ENCODE measurements at regions not wholly inside any gene's neighbourhood (a gene's known extent, or its start where the extent isn't known, plus 50 kb on each side); places are given as distances from the start of the nearest gene placed in this dataset.

GRCh38 chr1:101317590-101317989 lies 80.8 kb downstream of the S1PR1 start:
- no peak for DNase-seq (ENCODE audit: low spot score)

GRCh38 chr1:101323535-101323934 lies 86.7 kb downstream of the S1PR1 start:
- DNase-seq (ENCODE audit: low spot score), result no peak

GRCh38 chr1:101325144-101325543 lies 88.3 kb downstream of the S1PR1 start:
- DNase-seq (ENCODE audit: low spot score), result no peak

- DNase-seq (ENCODE audit: low spot score), result no peak
Measured at GRCh38 chr1:101330427-101331130, 93.8 kb downstream of the S1PR1 start.

GRCh38 chr1:101331794-101332193 lies 95.0 kb downstream of the S1PR1 start:
- no peak for DNase-seq (ENCODE audit: low spot score)

- DNase-seq (ENCODE audit: low spot score), result no peak
Measured at GRCh38 chr1:101332633-101333032, 95.8 kb downstream of the S1PR1 start.

- DNase-seq (ENCODE audit: low spot score), result no peak
Measured at GRCh38 chr1:101333186-101333585, 96.4 kb downstream of the S1PR1 start.

GRCh38 chr1:101337968-101338367 lies 101.1 kb downstream of the S1PR1 start:
- no peak for DNase-seq (ENCODE audit: low spot score)

- no peak for DNase-seq (ENCODE audit: low spot score)
Measured at GRCh38 chr1:101338714-101339430, 102.1 kb downstream of the S1PR1 start.

GRCh38 chr1:101344745-101345144 lies 107.9 kb downstream of the S1PR1 start:
- DNase-seq (ENCODE audit: low spot score), result no peak

- DNase-seq (ENCODE audit: low spot score), result no peak
Measured at GRCh38 chr1:101346419-101346818, 109.6 kb downstream of the S1PR1 start.

- DNase-seq (ENCODE audit: low spot score), result no peak
Measured at GRCh38 chr1:101356013-101356412, 119.2 kb downstream of the S1PR1 start.

GRCh38 chr1:101356604-101357443 lies 120.0 kb downstream of the S1PR1 start:
- no peak for DNase-seq (ENCODE audit: low spot score)

GRCh38 chr1:101357444-101357986 lies 120.7 kb downstream of the S1PR1 start:
- DNase-seq (ENCODE audit: low spot score), result peak; percentile 81

GRCh38 chr1:101360506-101360905 lies 123.7 kb downstream of the S1PR1 start:
- DNase-seq (ENCODE audit: low spot score), result no peak

GRCh38 chr1:101363891-101364318 lies 127.1 kb downstream of the S1PR1 start:
- no peak for DNase-seq (ENCODE audit: low spot score)

GRCh38 chr1:101364370-101365120 lies 127.7 kb downstream of the S1PR1 start:
- no peak for DNase-seq (ENCODE audit: low spot score)

GRCh38 chr1:101365186-101365585 lies 128.4 kb downstream of the S1PR1 start:
- DNase-seq (ENCODE audit: low spot score), result no peak

- DNase-seq (ENCODE audit: low spot score), result no peak
Measured at GRCh38 chr1:101365878-101366277, 129.1 kb downstream of the S1PR1 start.

GRCh38 chr1:101366513-101367215 lies 129.8 kb downstream of the S1PR1 start:
- DNase-seq (ENCODE audit: low spot score), result no peak

GRCh38 chr1:101367630-101368029 lies 130.8 kb downstream of the S1PR1 start:
- DNase-seq (ENCODE audit: low spot score), result no peak

Measured in SW480 (cell line).